ENCODE measurements at regions not wholly inside any gene's neighbourhood (a gene's known extent, or its start where the extent isn't known, plus 50 kb on each side); places are given as distances from the start of the nearest gene placed in this dataset.
A peak's percentile ranks its signal among the peaks of the same experiment; 100 is the strongest.

DNA sequence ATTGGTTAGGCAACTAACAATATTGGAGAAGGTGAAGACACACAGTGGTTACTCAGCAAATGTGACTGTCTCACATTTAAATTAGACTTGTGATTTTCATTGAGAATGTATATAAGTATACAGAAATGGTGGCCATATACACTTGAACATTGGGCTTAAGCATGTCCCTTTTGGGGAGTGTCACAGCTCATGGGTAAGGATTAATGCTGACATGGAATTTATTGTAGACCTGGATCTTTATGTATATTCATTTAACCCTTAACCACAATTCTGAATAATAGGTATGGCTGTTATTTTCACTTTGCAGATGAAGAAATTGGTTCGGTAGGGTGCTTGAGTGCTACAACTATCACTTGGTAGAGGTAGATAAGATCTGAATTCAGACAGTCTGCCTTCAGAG, 95.5 kb upstream of the WDFY3 start:
- H3K9me3 ChIP-seq (replicated peaks; ENCODE audit: control insufficient read depth, insufficient read depth, low read depth, low read length): no peaks in the 10 kb centered on the region
- H3K27me3 ChIP-seq (ENCODE audit: control insufficient read depth in 2 of 2, insufficient read depth in 2 of 2, low read length in 2 of 2): no peaks in the 10 kb centered on the region
- H3K9ac ChIP-seq (ENCODE audit: insufficient read depth in 1 of 2, low read depth in 2 of 2, low read length in 2 of 2): no peak overlapping the region
- 0 out of 2 replicates have a peak, but pooled peaks have one; percentile 32 for TF ChIP-seq MAFG (tag; conservative IDR thresholded peaks at IDR 0.05)
- no peak for TF ChIP-seq ATF6 (CRISPR knock-in tag; IDR thresholded peaks at IDR 0.05)
- peak; percentile 27; the same call in 1 of the 2 replicates for TF ChIP-seq C11orf30 (IDR thresholded peaks at IDR 0.05; ENCODE audit: low read depth)
- TF ChIP-seq, protein P1, sequence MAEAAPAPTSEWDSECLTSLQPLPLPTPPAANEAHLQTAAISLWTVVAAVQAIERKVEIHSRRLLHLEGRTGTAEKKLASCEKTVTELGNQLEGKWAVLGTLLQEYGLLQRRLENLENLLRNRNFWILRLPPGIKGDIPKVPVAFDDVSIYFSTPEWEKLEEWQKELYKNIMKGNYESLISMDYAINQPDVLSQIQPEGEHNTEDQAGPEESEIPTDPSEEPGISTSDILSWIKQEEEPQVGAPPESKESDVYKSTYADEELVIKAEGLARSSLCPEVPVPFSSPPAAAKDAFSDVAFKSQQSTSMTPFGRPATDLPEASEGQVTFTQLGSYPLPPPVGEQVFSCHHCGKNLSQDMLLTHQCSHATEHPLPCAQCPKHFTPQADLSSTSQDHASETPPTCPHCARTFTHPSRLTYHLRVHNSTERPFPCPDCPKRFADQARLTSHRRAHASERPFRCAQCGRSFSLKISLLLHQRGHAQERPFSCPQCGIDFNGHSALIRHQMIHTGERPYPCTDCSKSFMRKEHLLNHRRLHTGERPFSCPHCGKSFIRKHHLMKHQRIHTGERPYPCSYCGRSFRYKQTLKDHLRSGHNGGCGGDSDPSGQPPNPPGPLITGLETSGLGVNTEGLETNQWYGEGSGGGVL (CRISPR knock-in tag; IDR thresholded peaks at IDR 0.05): no peak
- peak; percentile 51; the same call in 1 of the 2 replicates for TF ChIP-seq ZNF316 (IDR thresholded peaks at IDR 0.05)
- ChIA-PET CTCF (ENCODE audit: low intra/inter-chr PET ratio) (no interaction called here), POLR2A (no interaction called here)
- no peaks in the 10 kb centered on the region for H3K79me2 ChIP-seq (ENCODE audit: control insufficient read depth, insufficient read depth, low read length)
- intact Hi-C loops (cut with micrococcal nuclease): no loop called here
- ATAC-seq: no peak
- no peaks in the 10 kb centered on the region for H3K36me3 ChIP-seq (ENCODE audit: control insufficient read depth, insufficient read depth, low read length)
- H3K4me2 ChIP-seq (ENCODE audit: insufficient read depth, low read length): no peak overlapping the region
- no peaks in the 10 kb centered on the region for H4K20me1 ChIP-seq (replicated peaks; ENCODE audit: control insufficient read depth, insufficient read depth, low read length)
- no peak overlapping the region for H2AFZ ChIP-seq (ENCODE audit: low read depth, low read length)
- H3K9me1 ChIP-seq (ENCODE audit: control insufficient read depth, insufficient read depth, low read length): no peaks in the 10 kb centered on the region
- WGBS (ENCODE audit: insufficient coverage, low coverage, missing lambda C conversion rate): 0% methylated on average over 1 of the region's 1 CpG
- H3K4me1 ChIP-seq (replicated peaks in 1 of 2; ENCODE audit: control insufficient read depth in 2 of 2, insufficient read depth in 2 of 2, low read length in 2 of 2): no peaks in the 10 kb centered on the region
- no peak overlapping the region for H3K27ac ChIP-seq (ENCODE audit: extremely low read depth, low read depth, low read length)
- DNase-seq (ENCODE audit: extremely low read depth in 1 of 4, low spot score in 3 of 4): no peak
- no peak overlapping the region for H3K4me3 ChIP-seq
- in situ Hi-C loops (cut with MboI): no loop called here
- no TSS peak for BruUV-seq (replicated peaks)
- FAIRE-seq: no peak

All from K562 (cell line).